Ishikawa (cell line): ENCODE measurements at regions not wholly inside any gene's neighbourhood (a gene's known extent, or its start where the extent isn't known, plus 50 kb on each side); places are given as distances from the start of the nearest gene placed in this dataset.

Source experiments
- CEBPB ChIP-seq: IDR thresholded peaks from 2 replicates; pipeline ENCODE4 v1.6.1; 2012
- EGR1 ChIP-seq: IDR thresholded peaks from 2 replicates; pipeline ENCODE4 v1.6.1; 2012
- EP300 ChIP-seq: IDR thresholded peaks from 2 replicates; pipeline ENCODE4 v1.6.1; 2012; ENCODE audit warnings: borderline replicate concordance
- FOXM1 ChIP-seq: IDR thresholded peaks from 2 replicates; pipeline ENCODE4 v1.6.1; 2012; ENCODE audit warnings: low read depth, borderline replicate concordance
- MAX ChIP-seq: IDR thresholded peaks from 2 replicates; pipeline ENCODE4 v1.6.1; 2012
- NFIC ChIP-seq: IDR thresholded peaks from 2 replicates; pipeline ENCODE4 v1.6.1; 2012
- RAD21 ChIP-seq: IDR thresholded peaks from 2 replicates; pipeline ENCODE4 v1.6.1; 2012; ENCODE audit warnings: low read depth
- REST ChIP-seq: IDR thresholded peaks from 2 replicates; pipeline ENCODE4 v1.6.1; 2012; ENCODE audit warnings: low read depth, mild to moderate bottlenecking
- TAF1 ChIP-seq: IDR thresholded peaks from 2 replicates; pipeline ENCODE4 v1.6.1; 2012; ENCODE audit warnings: low read depth, mild to moderate bottlenecking
- TCF12 ChIP-seq: IDR thresholded peaks from 2 replicates; pipeline ENCODE4 v1.6.1; 2012; ENCODE audit warnings: low read depth
- TEAD4 ChIP-seq: IDR thresholded peaks from 2 replicates; pipeline ENCODE4 v1.6.1; 2012
- YY1 ChIP-seq: IDR thresholded peaks from 2 replicates; pipeline ENCODE4 v1.6.1; 2012; ENCODE audit warnings: low read depth
- ZBTB7A ChIP-seq: IDR thresholded peaks from 2 replicates; pipeline ENCODE4 v1.6.1; 2012; ENCODE audit warnings: low read depth
- TF ChIP-seq, protein P1 (sequence below): IDR thresholded peaks from 2 replicates; pipeline ENCODE4 v1.6.1; 2012

DNA sequence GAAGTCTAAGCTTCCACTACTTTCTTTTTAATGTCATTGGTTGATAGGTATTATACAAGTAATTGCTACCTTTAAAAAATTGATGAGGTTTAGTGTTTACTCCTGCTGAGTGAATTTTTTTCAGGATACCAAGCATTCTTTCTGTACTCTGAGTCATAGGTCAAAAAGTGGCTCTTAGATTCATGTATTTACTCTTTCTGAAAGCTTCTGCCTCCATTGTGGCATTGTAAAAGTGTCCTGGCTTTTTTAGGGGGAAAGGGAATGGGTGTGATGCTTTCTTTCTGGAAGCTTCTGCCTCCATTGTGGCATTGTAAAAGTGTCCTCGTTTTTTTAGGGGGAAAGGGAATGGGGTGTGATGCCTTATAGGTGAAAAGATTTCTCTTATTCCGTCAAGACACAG, 286.5 kb downstream of the LPIN1 start:
- no peak for TF ChIP-seq ZBTB7A
- no peak for TF ChIP-seq TAF1
- TF ChIP-seq FOXM1 = no peak
- TF ChIP-seq TCF12 = no peak
- TF ChIP-seq RAD21 = no peak
- TF ChIP-seq EP300 = no peak
- TF ChIP-seq REST = no peak
- TF ChIP-seq MAX = no peak
- TF ChIP-seq, protein P1, sequence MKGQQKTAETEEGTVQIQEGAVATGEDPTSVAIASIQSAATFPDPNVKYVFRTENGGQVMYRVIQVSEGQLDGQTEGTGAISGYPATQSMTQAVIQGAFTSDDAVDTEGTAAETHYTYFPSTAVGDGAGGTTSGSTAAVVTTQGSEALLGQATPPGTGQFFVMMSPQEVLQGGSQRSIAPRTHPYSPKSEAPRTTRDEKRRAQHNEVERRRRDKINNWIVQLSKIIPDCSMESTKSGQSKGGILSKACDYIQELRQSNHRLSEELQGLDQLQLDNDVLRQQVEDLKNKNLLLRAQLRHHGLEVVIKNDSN = no peak
- no peak for TF ChIP-seq CEBPB
- TF ChIP-seq YY1 = no peak
- no peak for TF ChIP-seq EGR1
- TF ChIP-seq TEAD4 = peak; percentile 49; the same call in 1 of the 2 replicates
- TF ChIP-seq NFIC = no peak
